ENCODE measurements at regions not wholly inside any gene's neighbourhood (a gene's known extent, or its start where the extent isn't known, plus 50 kb on each side); places are given as distances from the start of the nearest gene placed in this dataset.

GRCh38 chr1:188476606-188477005 lies 1647.9 kb downstream of the PLA2G4A start:
- TF ChIP-seq CTCF (IDR thresholded peaks at IDR 0.05; ENCODE audit: borderline replicate concordance, extremely low read depth, insufficient read depth): no peak
- no peak overlapping the region for H3K4me3 ChIP-seq (ENCODE audit: low read length in 3 of 3)
- FAIRE-seq: no peak
- no peaks in the 10 kb centered on the region for H3K4me1 ChIP-seq (ENCODE audit: control insufficient read depth in 2 of 3, insufficient read depth in 2 of 3, low read depth in 1 of 3, low read length in 3 of 3)
- H3K27ac ChIP-seq (ENCODE audit: low read depth in 2 of 2, low read length in 2 of 2): no peak overlapping the region
- no peaks in the 10 kb centered on the region for H3K9me3 ChIP-seq (ENCODE audit: control insufficient read depth in 2 of 3, insufficient read depth in 1 of 3, low read length in 3 of 3)
- H3K9ac ChIP-seq (ENCODE audit: low read length in 3 of 3): no peak overlapping the region
- no peak for DNase-seq
- H3K36me3 ChIP-seq (ENCODE audit: control insufficient read depth in 2 of 3, insufficient read depth in 3 of 3, low read length in 3 of 3): no peaks in the 10 kb centered on the region
- no peaks in the 10 kb centered on the region for H3K27me3 ChIP-seq (ENCODE audit: control insufficient read depth, insufficient read depth, low read length)
- intact Hi-C loops (cut with DNase I): no loop called here

DNA sequence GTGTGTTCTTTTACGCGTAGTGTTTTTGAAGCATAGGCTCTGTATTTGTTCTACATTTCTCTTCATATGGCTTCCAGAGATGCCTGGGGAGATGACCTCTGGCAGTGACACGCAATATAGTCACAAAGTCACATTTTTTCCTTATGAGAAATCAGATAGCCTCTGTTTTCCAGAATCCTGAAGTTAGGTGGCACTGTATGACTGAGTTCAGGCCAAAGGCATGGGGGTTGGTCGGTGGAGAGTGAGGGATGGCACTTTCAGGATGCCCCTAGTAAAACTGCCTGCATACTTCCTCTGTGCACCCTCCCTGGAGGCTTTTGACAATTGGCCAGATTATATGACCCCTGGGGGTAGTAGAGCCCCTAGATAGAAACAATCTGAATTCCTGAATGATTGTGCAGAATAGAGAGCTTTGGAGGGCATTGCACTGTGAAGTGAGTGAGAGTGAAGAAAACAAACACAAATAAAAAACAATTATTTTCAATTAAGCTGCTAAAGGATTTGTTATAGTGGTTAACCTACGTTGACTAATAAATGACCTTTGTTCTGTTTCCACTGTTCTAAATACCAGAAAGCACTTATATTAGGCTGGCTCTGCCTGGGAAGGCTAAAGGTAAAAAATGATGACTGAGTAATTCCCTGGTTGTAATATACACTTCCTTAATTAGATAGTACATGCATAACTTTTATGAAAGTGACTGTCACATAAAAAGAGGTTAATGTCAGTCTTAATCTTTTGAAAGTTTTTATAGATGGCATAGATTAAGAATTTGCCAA lies 1660.8 kb downstream of the PLA2G4A start:
- no peak overlapping the region for H3K4me3 ChIP-seq (ENCODE audit: low read length in 3 of 3)
- H3K4me1 ChIP-seq (ENCODE audit: control insufficient read depth in 2 of 3, insufficient read depth in 2 of 3, low read depth in 1 of 3, low read length in 3 of 3): no peaks in the 10 kb centered on the region
- H3K27ac ChIP-seq (ENCODE audit: low read depth in 2 of 2, low read length in 2 of 2): no peak overlapping the region
- DNase-seq (peak in 1 of 5 donors; percentile 0), FAIRE-seq (no peak)
- intact Hi-C loops (cut with DNase I): no loop called here
- H3K9ac ChIP-seq (ENCODE audit: low read length in 3 of 3): no peak overlapping the region
- H3K27me3 ChIP-seq (ENCODE audit: control insufficient read depth, insufficient read depth, low read length): no peaks in the 10 kb centered on the region
- peaks cover 0 to 3% (median 0%) of the 10 kb centered on the region in 3 donors for H3K9me3 ChIP-seq (ENCODE audit: control insufficient read depth in 2 of 3, insufficient read depth in 1 of 3, low read length in 3 of 3)
- H3K36me3 ChIP-seq (ENCODE audit: control insufficient read depth in 2 of 3, insufficient read depth in 3 of 3, low read length in 3 of 3): no peaks in the 10 kb centered on the region
- no peak for TF ChIP-seq CTCF (IDR thresholded peaks at IDR 0.05; ENCODE audit: borderline replicate concordance, extremely low read depth, insufficient read depth)

- no peak for DNase-seq
- peaks cover 0 to 3% (median 0%) of the 10 kb centered on the region in 3 donors for H3K9me3 ChIP-seq (ENCODE audit: control insufficient read depth in 2 of 3, insufficient read depth in 1 of 3, low read length in 3 of 3)
- H3K27me3 ChIP-seq (ENCODE audit: control insufficient read depth, insufficient read depth, low read length): no peaks in the 10 kb centered on the region
- H3K36me3 ChIP-seq (ENCODE audit: control insufficient read depth in 2 of 3, insufficient read depth in 3 of 3, low read length in 3 of 3): no peaks in the 10 kb centered on the region
- H3K4me1 ChIP-seq (ENCODE audit: control insufficient read depth in 2 of 3, insufficient read depth in 2 of 3, low read depth in 1 of 3, low read length in 3 of 3): no peaks in the 10 kb centered on the region
- H3K4me3 ChIP-seq (ENCODE audit: low read length in 3 of 3): no peak overlapping the region
- intact Hi-C loops (cut with DNase I): no loop called here
- H3K27ac ChIP-seq (ENCODE audit: low read depth in 2 of 2, low read length in 2 of 2): no peak overlapping the region
- TF ChIP-seq CTCF (IDR thresholded peaks at IDR 0.05; ENCODE audit: borderline replicate concordance, extremely low read depth, insufficient read depth): no peak
- H3K9ac ChIP-seq (ENCODE audit: low read length in 3 of 3): no peak overlapping the region
- FAIRE-seq: no peak
These were observed 1667.8 kb downstream of the PLA2G4A start for GRCh38 chr1:188496506-188496905.
